HCT116 (cell line): ENCODE measurements at regions not wholly inside any gene's neighbourhood (a gene's known extent, or its start where the extent isn't known, plus 50 kb on each side); places are given as distances from the start of the nearest gene placed in this dataset.

Source experiments
- ATAC-seq: fragments of 200-7000 bp; cut with Tn5 transposase; 2 replicates; pipeline ENCODE4 v1.9.1; 2020; ENCODE audit warnings: mild to moderate bottlenecking, moderate library complexity
- BruUV-seq: library from RNA; stranded (reverse); fragments of 400-500 nt; replicated peaks from 2 replicates; lab custom pipeline; 2021; lab: Mats Ljungman, UMichigan
- CTCF ChIA-PET: fragments of 300-600 bp; sonication (Branson Sonifier 250); formaldehyde crosslinking; loops from one replicate; lab custom pipeline; 2021; ENCODE audit warnings: antibody characterized with exemption; lab: Charles Lee
- POLR2A ChIA-PET: fragments of 300-600, 350-600 bp; sonication (Branson Sonifier 250); formaldehyde crosslinking; loops from one replicate; lab custom pipeline; 2021; ENCODE audit warnings: antibody characterized with exemption; lab: Charles Lee
- RAD21 ChIA-PET, 2 experiments: fragments of 300-600 bp; sonication (Branson Sonifier 250); formaldehyde crosslinking; loops; one replicate each; lab custom pipeline; 2023; ENCODE audit warnings: low total read pairs in 2 of 2; ENCODE audit not compliant: uncharacterized antibody in 2 of 2, unreplicated experiment in 2 of 2, low non-redundant PET in 1 of 2; lab: Charles Lee
- DNase-seq: peaks from one replicate; pipeline ENCODE4 v3.0.0-alpha.2; 2010; ENCODE audit warnings: low read depth, low spot score
- H2AFZ ChIP-seq: fragments of 200-600 bp; shearing (Covaris generic), sonication (generic); 2 replicates; pipeline ENCODE4 v1.6.1; 2017; ENCODE audit warnings: low read depth, mixed run types, mixed read lengths, antibody characterized with exemption, low read length; ENCODE audit not compliant: poor library complexity, severe bottlenecking
- H3K27ac ChIP-seq: 2 replicates; pipeline ENCODE4 v1.5.1; 2012; ENCODE audit warnings: low read depth, low read length
- H3K27me3 ChIP-seq: fragments of 200-600 bp; sonication (generic); 2 replicates; pipeline ENCODE4 v1.6.1; 2016; ENCODE audit warnings: mixed run types, low read length, mixed read lengths; ENCODE audit not compliant: insufficient read depth
- H3K36me3 ChIP-seq, 2 experiments: fragments of 200-500 bp in 1 of 2; fragments of 200-600 bp in 1 of 2; sonication (Bioruptor generic) in 1 of 2; sonication (generic) in 1 of 2; 2 replicates each; pipeline versions ENCODE4 v1.5.1 to v1.6.1; 2014 to 2016; ENCODE audit warnings: low read length in 2 of 2, inconsistent platforms in 1 of 2, mixed read lengths in 1 of 2, mixed run types in 1 of 2; ENCODE audit not compliant: insufficient read depth in 2 of 2, control insufficient read depth in 1 of 2
- H3K4me1 ChIP-seq, 2 experiments: fragments of 200-600 bp in 1 of 2; sonication (generic) in 1 of 2; 2 replicates each; pipeline versions ENCODE4 v1.5.1 to v1.6.1; 2012 to 2017; ENCODE audit warnings: low read length in 2 of 2, inconsistent platforms in 1 of 2, mild to moderate bottlenecking in 1 of 2, mixed read lengths in 1 of 2, mixed run types in 1 of 2, moderate library complexity in 1 of 2; ENCODE audit not compliant: insufficient read depth in 2 of 2, control insufficient read depth in 1 of 2
- H3K4me2 ChIP-seq: fragments of 200-600 bp; sonication (generic); 2 replicates; pipeline ENCODE4 v1.6.1; 2017; ENCODE audit warnings: mixed run types, low read length, mixed read lengths
- H3K4me3 ChIP-seq, 2 experiments: fragments of 200-600 bp in 1 of 2; sonication (generic) in 1 of 2; replicated peaks in 1 of 2; 2 replicates each; pipeline ENCODE4 v1.5.1; 2011 to 2016; ENCODE audit warnings: low read length in 2 of 2, control low read depth in 1 of 2, low read depth in 1 of 2, mild to moderate bottlenecking in 1 of 2, mixed read lengths in 1 of 2, mixed run types in 1 of 2
- H3K79me2 ChIP-seq: fragments of 200-600 bp; sonication (generic); 2 replicates; pipeline ENCODE4 v1.6.1; 2017; ENCODE audit warnings: mild to moderate bottlenecking, mixed run types, low read length, moderate library complexity, mixed read lengths; ENCODE audit not compliant: insufficient read depth
- H3K9ac ChIP-seq: fragments of 200-600 bp; sonication (generic); 2 replicates; pipeline ENCODE4 v1.6.1; 2016; ENCODE audit warnings: low read length, mixed read lengths
- H3K9me2 ChIP-seq: fragments of 200-600 bp; sonication (generic), shearing (Covaris generic); 2 replicates; pipeline ENCODE4 v1.6.1; 2017; ENCODE audit warnings: mixed run types, mild to moderate bottlenecking, moderate library complexity; ENCODE audit not compliant: insufficient read depth
- H3K9me3 ChIP-seq, 2 experiments: fragments of 200-500 bp in 1 of 2; fragments of 200-600 bp in 1 of 2; sonication (Bioruptor generic) in 1 of 2; sonication (generic) in 1 of 2; 2 replicates each; pipeline ENCODE4 v1.6.1; 2014 to 2017; ENCODE audit warnings: low read length in 2 of 2, mixed read lengths in 2 of 2, inconsistent platforms in 1 of 2, low read depth in 1 of 2, mild to moderate bottlenecking in 1 of 2, mixed run types in 1 of 2, moderate library complexity in 1 of 2; ENCODE audit not compliant: control insufficient read depth in 1 of 2, insufficient read depth in 1 of 2
- H4K20me1 ChIP-seq: fragments of 200-600 bp; sonication (generic), shearing (Covaris generic); 2 replicates; pipeline ENCODE4 v1.6.1; 2017; ENCODE audit warnings: mixed run types, mild to moderate bottlenecking, moderate library complexity; ENCODE audit not compliant: insufficient read depth
- CBX3 ChIP-seq: IDR thresholded peaks from 2 replicates; pipeline ENCODE4 v1.6.1; 2012; ENCODE audit warnings: low read depth
- EGR1 ChIP-seq: IDR thresholded peaks from 2 replicates; pipeline ENCODE4 v1.6.1; 2012; ENCODE audit warnings: low read depth
- ELF1 ChIP-seq: IDR thresholded peaks from 2 replicates; pipeline ENCODE4 v1.6.1; 2012; ENCODE audit warnings: low read depth, borderline replicate concordance
- FOSL1 ChIP-seq: IDR thresholded peaks from 2 replicates; pipeline ENCODE4 v1.6.1; 2012; ENCODE audit warnings: low read depth
- JUND ChIP-seq: IDR thresholded peaks from 2 replicates; pipeline ENCODE4 v1.6.1; 2012
- MAX ChIP-seq: IDR thresholded peaks from 2 replicates; pipeline ENCODE4 v1.6.1; 2012
- POLR2A ChIP-seq: IDR thresholded peaks from 2 replicates; pipeline ENCODE4 v1.7.0; 2011; ENCODE audit warnings: borderline replicate concordance; ENCODE audit not compliant: insufficient read depth, insufficient read length; ENCODE audit errors: extremely low read depth
- RAD21 ChIP-seq: IDR thresholded peaks from 2 replicates; pipeline ENCODE4 v1.6.1; 2012; ENCODE audit warnings: low read depth, mild to moderate bottlenecking
- SRF ChIP-seq: IDR thresholded peaks from 2 replicates; pipeline ENCODE4 v1.6.1; 2012; ENCODE audit warnings: low read depth
- TCF7L2 ChIP-seq: IDR thresholded peaks from 2 replicates; pipeline ENCODE4 v1.7.0; 2011; ENCODE audit warnings: borderline replicate concordance, inconsistent platforms; ENCODE audit not compliant: insufficient read depth, insufficient read length; ENCODE audit errors: extremely low read depth
- YY1 ChIP-seq: IDR thresholded peaks from 2 replicates; pipeline ENCODE4 v1.6.1; 2011; ENCODE audit warnings: low read length, low read depth, moderate library complexity, mild to moderate bottlenecking; ENCODE audit not compliant: insufficient replicate concordance; ENCODE audit errors: extremely low read depth
- ZNF274 ChIP-seq: fragments of 200-500 bp; sonication (Bioruptor generic); IDR thresholded peaks from 2 replicates; pipeline ENCODE4 v1.6.1; 2014; ENCODE audit warnings: mild to moderate bottlenecking, low read depth, low read length, inconsistent platforms
- intact Hi-C: fragments of 100-400 bp; cut with micrococcal nuclease; formaldehyde crosslinking; loops from 2 replicates; pipeline ENCODE4 v1.10.0; 2022
- TF ChIP-seq, protein P1 (sequence below), 3 experiments: fragments of 200-600 bp in 1 of 3; sonication (generic) in 1 of 3; IDR thresholded peaks in 2 of 3; conservative IDR thresholded peaks in 1 of 3; 2 replicates each; pipeline ENCODE4 v1.5.1; 2012 to 2017; ENCODE audit warnings: low read depth in 2 of 3, low read length in 2 of 3, antibody characterized with exemption in 1 of 3, borderline replicate concordance in 1 of 3, control low read depth in 1 of 3, mild to moderate bottlenecking in 1 of 3, mixed read lengths in 1 of 3, mixed run types in 1 of 3, moderate library complexity in 1 of 3; ENCODE audit not compliant: insufficient read depth in 1 of 3
- TF ChIP-seq, protein P2 (sequence below): IDR thresholded peaks from 2 replicates; pipeline ENCODE4 v1.6.1; 2011; ENCODE audit warnings: mild to moderate bottlenecking, low read length, moderate library complexity; ENCODE audit not compliant: insufficient replicate concordance; ENCODE audit errors: extremely low read depth

DNA sequence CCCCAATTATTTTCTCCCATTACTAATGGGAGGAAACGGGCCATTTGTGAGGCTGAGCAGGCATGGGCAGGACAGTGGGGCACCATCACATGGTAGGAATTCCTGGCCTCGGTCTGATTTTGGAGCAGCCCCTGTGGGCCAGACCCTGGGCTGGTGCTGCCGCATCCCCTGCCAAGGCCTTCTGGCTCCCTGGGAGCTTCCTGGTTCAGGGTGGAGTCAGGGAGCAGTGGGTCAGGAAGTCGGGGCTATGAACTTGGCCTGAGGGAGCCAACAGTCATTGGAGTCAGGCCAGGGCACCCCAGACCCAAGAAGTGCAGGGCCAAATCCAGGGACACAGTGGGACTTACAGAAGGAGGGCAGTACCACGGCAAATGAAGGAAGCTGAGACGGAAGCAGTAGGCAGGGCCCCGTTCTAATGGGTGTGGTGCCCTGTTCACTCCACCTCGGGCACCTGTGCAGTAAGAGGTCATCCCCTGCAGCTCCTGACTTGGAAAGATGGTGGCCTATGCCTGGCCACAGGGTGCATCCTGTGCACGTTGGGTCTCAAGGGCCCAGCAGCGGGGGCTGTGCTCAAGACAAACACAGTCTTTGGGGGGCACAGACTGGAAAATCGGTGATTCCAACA, 328.1 kb downstream of the SMAD2 start:
- Histone ChIP-seq H3K27ac (no peak overlapping the region), H3K79me2 (no peaks in the 10 kb centered on the region), H3K4me3 (no peak overlapping the region), H3K4me1 (no peaks in the 10 kb centered on the region), H3K27me3 (0 out of 2 replicates have a peak, but pooled peaks cover 8% of the 10 kb centered on the region), H3K36me3 (no peaks in the 10 kb centered on the region), H3K9me3 (no peaks in the 10 kb centered on the region), H3K9me2 (no peaks in the 10 kb centered on the region), H3K9ac (no peak overlapping the region), H3K4me2 (no peak overlapping the region), H4K20me1 (no peaks in the 10 kb centered on the region), H2AFZ (no peak overlapping the region)
- BruUV-seq: no TSS peak
- no peak for DNase-seq
- no peak for ATAC-seq
- ChIA-PET RAD21 (no interaction called here), POLR2A (no interaction called here), CTCF (no interaction called here)
- TF ChIP-seq TCF7L2 (no peak), CBX3 (no peak), MAX (no peak), EGR1 (no peak), ELF1 (no peak), POLR2A (no peak)
- intact Hi-C loops: no loop called here

DNA sequence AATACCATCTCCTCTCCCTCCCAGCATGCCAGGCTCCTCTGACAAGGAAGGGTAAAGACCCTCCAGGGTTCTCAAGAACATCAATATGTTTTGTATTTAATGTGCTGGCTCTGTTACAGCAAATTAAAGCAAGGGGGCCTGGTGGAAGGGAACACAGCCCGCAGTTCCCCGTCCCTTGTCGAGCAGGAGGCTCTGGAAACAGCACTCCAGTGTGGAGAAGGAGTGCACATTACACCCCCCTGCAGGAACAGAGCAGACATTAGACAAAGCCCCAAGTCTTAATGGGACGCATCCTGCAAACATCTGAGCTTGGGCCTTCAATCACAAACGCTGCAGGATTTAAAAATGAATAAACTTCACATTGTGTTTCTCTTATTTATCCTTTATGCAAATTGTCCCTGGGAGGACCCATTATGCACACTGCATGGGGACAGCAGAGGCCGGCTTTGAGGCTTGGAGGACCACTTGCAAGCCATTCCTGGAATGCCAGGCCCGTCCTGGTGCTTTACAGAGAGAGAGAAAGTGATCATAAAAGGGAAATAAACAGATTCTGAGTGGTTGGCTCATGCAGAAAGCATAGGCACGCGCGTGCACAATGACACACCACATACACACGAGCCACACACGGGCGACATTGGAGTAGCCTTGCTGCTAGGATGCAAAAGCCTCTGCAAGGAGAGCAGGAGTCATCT, 328.7 kb downstream of the SMAD2 start:
- no peak for TF ChIP-seq JUND
- TF ChIP-seq MAX: no peak
- no peak for TF ChIP-seq CBX3
- TF ChIP-seq, protein P1, sequence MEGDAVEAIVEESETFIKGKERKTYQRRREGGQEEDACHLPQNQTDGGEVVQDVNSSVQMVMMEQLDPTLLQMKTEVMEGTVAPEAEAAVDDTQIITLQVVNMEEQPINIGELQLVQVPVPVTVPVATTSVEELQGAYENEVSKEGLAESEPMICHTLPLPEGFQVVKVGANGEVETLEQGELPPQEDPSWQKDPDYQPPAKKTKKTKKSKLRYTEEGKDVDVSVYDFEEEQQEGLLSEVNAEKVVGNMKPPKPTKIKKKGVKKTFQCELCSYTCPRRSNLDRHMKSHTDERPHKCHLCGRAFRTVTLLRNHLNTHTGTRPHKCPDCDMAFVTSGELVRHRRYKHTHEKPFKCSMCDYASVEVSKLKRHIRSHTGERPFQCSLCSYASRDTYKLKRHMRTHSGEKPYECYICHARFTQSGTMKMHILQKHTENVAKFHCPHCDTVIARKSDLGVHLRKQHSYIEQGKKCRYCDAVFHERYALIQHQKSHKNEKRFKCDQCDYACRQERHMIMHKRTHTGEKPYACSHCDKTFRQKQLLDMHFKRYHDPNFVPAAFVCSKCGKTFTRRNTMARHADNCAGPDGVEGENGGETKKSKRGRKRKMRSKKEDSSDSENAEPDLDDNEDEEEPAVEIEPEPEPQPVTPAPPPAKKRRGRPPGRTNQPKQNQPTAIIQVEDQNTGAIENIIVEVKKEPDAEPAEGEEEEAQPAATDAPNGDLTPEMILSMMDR (IDR thresholded peaks at IDR 0.05 in 2 of 3, conservative IDR thresholded peaks at IDR 0.05 in 1 of 3; ENCODE audit: borderline replicate concordance in 1 of 3, insufficient read depth in 1 of 3, low read depth in 2 of 3, low read length in 2 of 3): no peak
- TF ChIP-seq ZNF274: no peak
- TF ChIP-seq, protein P2, sequence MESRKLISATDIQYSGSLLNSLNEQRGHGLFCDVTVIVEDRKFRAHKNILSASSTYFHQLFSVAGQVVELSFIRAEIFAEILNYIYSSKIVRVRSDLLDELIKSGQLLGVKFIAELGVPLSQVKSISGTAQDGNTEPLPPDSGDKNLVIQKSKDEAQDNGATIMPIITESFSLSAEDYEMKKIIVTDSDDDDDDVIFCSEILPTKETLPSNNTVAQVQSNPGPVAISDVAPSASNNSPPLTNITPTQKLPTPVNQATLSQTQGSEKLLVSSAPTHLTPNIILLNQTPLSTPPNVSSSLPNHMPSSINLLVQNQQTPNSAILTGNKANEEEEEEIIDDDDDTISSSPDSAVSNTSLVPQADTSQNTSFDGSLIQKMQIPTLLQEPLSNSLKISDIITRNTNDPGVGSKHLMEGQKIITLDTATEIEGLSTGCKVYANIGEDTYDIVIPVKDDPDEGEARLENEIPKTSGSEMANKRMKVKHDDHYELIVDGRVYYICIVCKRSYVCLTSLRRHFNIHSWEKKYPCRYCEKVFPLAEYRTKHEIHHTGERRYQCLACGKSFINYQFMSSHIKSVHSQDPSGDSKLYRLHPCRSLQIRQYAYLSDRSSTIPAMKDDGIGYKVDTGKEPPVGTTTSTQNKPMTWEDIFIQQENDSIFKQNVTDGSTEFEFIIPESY: no peak
- no peak for TF ChIP-seq FOSL1
- no peak for TF ChIP-seq SRF
- no peak for TF ChIP-seq ELF1
- TF ChIP-seq YY1: no peak
- TF ChIP-seq RAD21: no peak
- TF ChIP-seq POLR2A: no peak
- TF ChIP-seq, all 23 proteins: peak for 0
- ChIA-PET CTCF (no interaction called here), RAD21 (no interaction called here), POLR2A (no interaction called here)
- H3K4me3 ChIP-seq: no peak overlapping the region
- no peak overlapping the region for H3K4me2 ChIP-seq
- no peaks in the 10 kb centered on the region for H3K4me1 ChIP-seq
- intact Hi-C loops: no loop called here
- H4K20me1 ChIP-seq: no peaks in the 10 kb centered on the region
- H3K79me2 ChIP-seq: no peaks in the 10 kb centered on the region
- no peak overlapping the region for H3K9ac ChIP-seq
- H3K27me3 ChIP-seq: 0 out of 2 replicates have a peak, but pooled peaks cover 3% of the 10 kb centered on the region
- H3K27ac ChIP-seq: no peak overlapping the region
- DNase-seq (no peak), ATAC-seq (no peak)
- H3K9me2 ChIP-seq: no peaks in the 10 kb centered on the region
- H3K9me3 ChIP-seq: no peaks in the 10 kb centered on the region
- no peaks in the 10 kb centered on the region for H3K36me3 ChIP-seq
- BruUV-seq: no TSS peak
- no peak overlapping the region for H2AFZ ChIP-seq
